Activated gamma-delta T cell treated with Interleukin-2 at 50 U/mL for 16 hours (primary cell): ENCODE measurements at regions not wholly inside any gene's neighbourhood (a gene's known extent, or its start where the extent isn't known, plus 50 kb on each side); places are given as distances from the start of the nearest gene placed in this dataset.

Experiments used
- DNase-seq: peaks from one replicate; pipeline ENCODE4 v3.0.0-alpha.2; 2020

DNA sequence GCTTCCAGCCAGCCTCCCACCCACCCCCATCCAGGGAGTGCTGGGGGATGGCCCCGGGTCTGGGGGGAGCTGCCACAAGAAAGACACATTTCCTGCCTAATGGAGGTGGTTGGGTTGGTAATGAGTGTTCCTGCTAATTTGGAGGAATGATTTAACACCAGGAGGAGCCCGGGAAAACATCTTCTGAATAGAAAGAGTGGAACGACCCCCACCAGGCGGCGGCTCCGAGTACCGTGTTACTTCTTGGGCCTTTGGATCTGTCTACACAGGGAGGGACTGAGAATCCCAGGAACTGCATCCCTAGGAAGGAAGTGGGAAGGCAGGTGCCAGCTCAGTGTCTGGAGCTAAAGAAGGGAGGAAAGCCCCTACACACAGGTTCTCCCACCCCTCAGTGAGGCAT lies 64.6 kb downstream of the TSPAN17 start:
- DNase-seq: no peak

DNA sequence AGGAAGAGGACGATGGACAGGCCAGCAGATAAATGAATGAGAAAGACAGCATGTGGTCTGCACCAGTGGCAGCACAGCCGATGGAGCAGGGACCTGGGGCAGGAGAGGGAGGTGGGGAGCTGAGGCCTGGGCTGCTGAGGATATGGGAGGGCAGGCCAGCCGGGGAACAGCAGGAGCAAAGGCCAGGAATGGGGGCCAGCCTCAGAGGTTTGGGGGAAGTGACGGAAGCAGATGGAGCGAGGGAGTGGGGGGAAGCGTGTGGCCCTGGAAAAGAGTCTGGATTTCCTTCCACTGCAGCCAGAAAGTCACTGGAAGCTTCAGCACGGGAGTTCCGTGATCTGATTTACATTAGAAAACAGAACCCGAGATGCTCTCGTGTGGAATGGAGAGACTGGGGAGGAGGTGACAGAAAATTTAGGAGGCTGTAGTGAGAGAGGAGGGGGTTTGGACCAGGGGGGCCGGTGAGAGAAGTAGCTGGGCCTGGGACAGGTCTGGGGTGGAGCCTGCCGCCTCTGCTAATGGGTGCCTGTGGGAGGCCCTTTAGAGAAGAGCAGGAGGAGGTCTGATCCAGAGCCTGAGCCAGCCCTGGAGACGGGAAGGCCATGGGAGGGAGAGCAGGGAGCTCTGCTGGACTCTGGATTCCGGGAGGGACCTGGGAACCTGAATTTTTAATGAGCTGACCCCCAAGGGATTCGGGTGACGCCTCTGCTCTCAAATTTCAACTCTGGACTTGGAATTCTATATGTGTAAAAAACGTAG lies 65.4 kb downstream of the TSPAN17 start:
- DNase-seq: no peak

DNA sequence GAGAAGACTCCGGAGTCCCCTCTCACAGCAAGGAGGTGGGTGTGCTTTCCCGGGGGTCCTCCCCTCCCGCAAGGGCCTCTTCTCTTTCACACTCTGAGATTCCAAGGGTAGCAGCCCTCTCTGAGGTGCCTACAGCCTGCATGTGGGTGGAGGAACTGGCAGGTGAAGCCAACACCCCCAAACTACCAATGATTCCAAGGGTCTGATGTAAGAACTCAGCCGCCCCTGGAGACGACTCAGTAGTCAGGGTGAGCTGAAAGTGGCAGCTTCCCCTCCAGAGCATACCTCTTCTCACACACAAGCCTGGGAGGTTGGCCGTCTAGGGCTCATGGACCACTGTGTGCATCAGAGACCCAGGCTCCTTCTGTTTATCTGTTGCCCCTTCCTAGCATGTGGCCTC lies 66.1 kb downstream of the TSPAN17 start:
- DNase-seq: no peak

DNA sequence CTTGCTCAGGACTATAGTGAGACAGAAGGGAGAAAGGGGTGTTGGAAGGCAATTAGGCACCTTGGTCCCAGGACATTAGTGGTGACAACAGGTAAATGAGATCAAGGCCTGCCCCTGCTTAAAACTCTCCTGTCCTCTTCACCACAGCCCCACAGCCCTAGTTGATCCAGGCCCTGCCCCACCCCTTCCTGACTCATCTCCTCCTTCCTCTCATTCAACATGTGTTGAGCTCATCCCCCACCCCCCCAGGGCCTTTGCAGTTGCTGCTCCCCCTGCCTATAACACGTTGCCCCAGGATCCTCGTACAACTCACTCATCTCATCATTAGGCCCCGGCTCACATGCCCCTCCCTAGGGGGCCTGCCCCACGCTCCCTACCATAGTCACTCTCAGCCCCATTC lies 66.8 kb downstream of the TSPAN17 start:
- no peak for DNase-seq

DNA sequence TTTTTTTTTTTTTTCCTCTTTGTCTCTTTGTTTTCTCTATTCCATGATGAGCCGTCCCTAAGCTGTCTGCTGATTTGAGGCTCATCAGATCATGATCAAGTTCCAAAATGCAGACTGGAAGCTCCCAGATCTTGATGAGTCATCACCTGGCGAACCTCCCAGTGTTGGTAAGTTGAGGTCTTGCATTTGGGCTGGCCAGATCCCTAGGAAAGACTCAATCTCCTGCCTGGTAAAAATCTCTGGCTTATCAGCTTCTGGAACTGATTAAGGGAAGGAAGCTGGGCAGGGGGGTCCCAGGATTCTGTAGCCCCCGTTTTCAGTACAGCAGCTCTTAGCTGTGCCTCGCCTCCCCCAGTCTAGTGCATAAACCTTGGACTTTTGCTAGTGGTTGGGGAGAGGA lies 69.0 kb downstream of the TSPAN17 start:
- DNase-seq: no peak

DNA sequence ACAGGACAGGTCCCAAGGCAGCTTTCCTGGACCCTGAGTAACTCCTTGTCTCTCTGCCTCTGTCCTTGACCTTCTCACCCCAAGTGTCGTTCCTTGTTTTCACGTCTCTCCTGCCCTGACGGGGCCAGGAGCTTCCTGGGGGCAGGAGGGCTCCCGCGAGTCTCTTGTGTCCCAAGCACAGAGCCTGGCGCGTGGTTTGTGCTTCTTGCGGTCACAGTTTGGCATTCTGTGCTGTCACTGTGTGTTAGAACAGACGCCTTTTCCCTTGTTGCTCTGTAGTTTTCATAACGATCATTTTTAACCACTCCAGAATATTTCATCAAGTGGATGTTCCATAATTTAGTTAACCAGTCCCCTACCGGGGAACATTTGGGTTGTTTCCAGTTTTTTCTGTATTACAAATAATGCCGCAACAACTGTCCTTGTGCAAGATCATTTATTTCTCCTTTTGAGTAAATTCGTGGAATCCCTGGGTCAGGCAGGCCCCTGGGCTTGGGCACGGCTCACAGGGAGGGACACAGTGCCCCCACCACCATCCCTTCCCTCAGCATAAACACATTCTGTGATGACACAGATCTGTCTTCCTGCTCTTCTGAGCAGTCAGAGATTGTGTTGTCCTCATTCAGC lies 71.9 kb downstream of the TSPAN17 start:
- DNase-seq: no peak

DNA sequence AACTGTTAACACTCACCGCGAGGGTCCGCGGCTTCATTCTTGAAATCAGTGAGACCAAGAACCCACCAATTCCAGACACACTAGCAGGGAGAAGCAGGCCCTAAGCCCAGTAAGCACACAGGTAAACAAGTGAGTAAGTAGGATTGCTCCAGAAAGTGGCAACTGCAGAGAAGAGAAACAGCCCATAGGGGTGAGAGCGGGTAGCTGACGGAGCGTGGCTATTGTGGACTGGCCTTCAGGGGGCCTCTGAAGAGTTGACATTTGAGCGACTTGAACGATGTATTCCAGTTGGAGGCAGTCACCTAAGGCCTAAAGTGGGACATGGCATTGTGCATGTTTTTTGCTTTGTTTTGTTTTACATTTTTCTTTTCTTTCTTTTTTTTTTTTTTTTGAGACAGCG lies 74.2 kb downstream of the TSPAN17 start:
- DNase-seq: no peak

DNA sequence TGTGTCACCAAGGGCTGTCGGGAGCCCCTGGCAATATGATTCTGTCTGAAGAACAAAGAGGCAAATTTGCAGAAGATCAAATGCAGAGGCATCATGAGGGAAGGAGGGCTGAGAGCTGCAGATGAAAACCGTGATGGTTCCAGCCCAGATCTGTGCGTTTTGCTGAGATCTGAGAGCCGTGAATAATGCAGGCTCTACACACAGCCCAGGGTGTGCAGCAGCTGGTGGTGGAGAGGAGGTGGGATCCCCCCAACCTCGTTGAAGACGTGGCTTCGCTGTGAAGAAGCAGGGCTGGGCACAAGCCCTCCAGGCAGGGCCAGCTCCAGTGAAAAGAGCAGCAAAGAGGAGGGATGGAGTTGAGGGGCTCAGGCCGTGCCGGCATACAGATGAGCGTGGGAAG lies 75.5 kb downstream of the TSPAN17 start:
- no peak for DNase-seq

DNA sequence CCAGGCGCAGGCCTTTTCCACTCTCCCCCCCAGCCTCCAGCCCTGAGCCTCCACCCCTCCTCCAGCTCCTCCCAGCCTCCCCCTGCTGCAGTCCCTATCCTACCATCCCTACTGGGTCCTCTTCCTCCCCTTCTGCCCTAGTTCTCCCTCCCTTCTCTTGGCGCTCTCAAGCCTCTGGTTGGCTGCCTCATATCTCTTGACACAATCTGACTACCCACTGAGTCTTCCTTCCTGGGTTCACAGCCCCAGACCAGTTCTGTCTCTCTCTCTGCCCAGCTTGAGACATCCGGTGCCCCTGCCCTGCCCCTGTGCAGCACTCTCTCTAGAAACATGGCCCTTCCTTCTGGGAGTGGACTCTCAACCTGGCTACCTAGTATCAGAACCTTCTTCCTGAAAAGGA lies 76.2 kb downstream of the TSPAN17 start:
- peak; percentile 13 for DNase-seq

DNA sequence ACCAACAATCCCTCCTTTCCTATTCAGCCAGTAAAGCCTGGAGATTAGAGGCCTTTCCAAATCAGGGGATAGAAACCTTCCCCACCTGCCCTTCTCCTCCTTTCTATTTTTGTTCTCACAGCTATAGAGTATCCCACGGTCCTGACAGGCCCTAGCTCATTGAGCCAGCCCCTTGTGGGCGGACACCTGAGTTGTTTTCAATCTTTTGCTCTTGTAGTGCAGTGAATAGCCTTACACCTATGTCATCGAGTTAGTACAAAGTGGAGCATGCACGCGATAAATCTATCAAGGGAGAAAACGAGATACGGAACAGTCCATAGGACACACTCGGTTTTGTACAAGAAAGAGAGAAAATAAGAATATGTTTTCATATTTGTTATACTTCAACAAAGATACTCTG lies 77.2 kb downstream of the TSPAN17 start:
- DNase-seq: no peak

DNA sequence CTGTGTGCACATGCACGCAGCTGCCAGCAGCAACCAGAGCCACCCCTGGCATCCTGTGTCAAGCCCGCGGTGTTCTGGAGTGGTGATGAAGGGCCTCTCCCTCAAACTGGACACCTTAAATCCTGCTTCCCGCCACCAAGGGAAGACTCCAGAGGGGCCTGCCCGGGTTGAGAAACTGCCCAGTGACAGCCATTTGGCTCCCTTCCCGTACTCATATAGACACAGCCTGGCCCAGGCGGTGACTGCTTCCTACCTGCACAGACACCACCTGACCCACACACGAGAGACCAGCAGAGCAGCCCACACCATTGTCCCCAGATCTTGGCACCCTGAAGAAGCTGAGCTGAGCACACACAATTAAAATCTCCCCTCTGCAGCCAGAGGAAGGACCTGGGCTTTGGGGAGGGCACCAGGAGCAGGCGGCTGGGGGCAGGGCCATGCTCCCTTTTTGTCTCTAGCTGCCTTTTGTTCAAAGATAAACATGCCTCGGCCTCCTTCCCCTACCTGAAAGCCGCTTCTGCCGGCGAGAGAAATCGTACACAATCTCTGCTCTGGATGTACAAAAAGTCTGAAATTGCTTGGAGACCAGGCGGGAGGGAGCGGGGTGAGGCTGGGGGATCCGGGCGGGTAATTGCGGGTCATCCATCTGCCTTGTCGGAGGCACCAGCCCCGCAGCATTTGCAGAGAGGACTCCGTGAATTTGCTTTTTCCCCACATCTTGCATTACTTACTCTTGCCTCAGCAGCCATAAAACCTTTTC lies 78.4 kb downstream of the TSPAN17 start:
- no peak for DNase-seq

DNA sequence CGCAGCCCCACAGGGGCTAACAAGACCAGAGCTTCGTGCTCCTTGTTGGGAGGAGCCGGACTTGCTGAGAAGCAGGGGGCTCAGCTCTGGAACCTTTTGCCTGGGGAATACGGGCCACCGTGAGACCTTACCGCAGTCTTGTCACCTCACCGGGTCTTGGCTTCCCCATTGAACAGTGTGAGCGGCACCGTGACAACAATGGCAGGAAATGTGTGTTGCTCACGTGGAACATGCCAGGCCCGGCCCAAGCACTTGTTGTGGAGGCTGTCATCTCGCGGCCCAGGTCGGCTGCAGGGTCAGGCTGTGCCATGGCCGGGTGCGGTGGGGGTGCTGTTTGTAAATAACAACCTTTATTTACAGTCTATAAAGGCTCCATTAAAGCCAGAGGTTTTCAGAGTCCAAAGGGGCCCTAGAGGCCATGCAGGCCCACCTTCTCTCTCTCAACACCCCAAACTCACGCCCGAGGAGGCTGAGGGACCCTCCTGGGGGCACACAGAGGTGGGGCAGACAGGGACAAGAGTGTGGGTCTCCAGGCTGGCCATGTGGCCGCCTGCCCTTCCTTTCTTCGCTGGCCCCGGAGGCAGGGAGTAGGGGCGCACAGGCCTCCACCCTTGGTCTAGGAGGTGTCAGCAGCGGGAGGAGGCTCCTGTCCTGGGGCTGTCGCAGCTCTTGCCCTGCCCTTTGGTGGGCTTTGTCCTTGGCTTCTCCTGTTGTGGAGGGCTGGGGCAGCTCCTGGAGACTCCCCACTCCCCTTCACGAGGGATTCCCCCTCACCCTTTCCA lies 79.7 kb downstream of the TSPAN17 start:
- DNase-seq: no peak

DNA sequence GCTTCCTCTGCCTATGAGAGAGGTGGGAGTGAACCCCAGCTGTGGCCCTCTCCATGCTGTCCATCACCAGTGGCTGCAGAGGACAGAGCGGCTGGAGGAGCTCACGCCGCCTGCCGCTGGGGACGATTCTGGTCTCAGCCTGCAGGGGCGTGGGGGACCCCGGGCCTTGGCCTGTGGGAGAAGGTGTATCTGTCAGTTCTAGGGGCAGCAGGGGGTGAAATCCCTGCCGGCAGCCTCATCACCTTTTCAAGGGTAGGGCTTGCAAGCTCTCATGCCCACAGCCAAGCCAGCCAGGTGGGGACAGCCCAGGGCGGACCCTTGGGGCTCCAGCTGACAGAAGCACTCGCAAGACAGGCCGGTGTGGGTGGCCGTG lies 80.2 kb downstream of the TSPAN17 start:
- no peak for DNase-seq

DNA sequence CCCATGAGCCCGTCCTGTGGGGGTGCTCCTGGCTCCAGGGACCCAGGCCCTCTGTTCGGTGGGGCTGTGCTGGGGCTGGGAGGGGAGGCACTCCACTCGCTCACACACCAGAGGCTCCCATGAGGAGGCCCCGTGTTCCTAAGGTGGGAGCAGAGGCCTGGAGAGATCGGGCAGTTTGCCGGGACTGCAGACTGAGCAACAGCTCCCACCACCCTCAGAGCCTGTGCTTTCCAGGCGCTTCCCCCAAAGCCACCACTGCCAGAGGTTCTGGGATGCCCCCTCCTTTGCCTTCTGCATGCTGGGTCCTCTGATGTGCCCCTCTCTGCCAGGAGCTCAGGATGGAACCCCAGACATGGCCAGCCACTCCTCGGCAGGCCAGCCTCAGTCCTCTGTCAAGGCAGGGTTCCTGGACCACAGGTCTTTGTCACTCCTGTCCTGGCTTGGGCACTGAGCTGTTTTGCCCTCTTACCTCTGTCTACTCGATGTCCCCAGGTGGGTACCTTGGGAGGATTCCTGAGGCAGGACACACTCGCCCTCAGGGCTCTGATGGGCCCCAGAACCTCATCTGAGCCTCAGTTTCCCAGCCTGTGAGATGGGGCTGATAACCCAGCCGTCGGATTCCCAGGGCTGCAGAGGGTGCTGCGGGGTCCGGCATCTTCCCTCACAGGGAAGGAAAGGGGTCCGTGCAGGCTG lies 80.8 kb downstream of the TSPAN17 start:
- DNase-seq: no peak

DNA sequence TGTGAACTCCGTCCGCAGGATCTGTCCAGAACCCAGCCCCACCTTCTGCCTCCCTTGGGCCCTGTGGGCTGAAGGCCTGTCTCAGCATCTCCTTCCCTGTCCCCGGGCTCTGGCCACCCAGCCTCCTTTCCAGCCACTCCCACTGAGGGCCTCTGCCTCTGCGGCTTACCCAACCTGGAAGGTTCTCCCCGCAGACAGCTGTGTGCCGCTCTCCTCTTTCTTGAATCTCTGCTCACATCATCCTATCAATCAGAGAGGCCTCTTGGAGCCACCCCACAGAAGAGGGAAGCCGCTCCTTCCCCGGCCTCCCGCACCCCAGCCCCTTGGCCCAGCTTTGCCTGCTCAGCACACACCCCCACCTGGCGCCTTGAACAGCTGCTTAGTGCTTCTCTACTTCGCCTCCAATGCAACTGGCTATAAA lies 81.5 kb upstream of the UNC5A start:
- DNase-seq: no peak

DNA sequence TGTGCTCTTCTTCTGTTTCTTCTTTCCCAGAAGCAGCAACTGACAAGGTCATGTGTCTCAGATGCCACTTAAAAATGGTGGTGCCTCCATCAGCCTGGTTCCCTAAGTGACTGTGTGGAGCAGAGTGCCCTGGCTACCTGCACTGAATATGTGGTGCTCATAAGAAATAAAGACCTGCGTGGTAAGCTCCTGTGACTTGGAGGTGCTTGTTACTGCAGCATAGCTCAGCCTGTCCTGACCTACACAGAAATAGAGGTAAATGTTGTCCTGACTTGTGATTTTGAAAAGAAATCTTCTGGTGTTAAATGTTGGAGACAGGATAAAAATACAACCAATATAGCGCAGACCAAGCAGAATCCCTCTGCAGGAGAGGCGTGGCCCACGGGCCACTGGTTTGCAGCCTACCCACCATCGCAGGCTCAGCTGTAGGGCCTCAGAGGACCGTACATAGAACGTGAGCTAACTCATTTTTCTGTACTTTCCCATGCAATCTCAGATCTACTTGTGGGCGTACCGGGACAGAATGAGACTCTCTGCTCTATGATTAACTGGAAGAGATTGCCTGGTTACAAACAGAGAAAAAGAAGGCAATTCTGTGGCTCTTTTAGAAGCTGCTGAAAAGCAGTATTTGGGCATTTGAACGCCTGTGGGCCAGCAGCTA lies 79.4 kb upstream of the UNC5A start:
- no peak for DNase-seq

DNA sequence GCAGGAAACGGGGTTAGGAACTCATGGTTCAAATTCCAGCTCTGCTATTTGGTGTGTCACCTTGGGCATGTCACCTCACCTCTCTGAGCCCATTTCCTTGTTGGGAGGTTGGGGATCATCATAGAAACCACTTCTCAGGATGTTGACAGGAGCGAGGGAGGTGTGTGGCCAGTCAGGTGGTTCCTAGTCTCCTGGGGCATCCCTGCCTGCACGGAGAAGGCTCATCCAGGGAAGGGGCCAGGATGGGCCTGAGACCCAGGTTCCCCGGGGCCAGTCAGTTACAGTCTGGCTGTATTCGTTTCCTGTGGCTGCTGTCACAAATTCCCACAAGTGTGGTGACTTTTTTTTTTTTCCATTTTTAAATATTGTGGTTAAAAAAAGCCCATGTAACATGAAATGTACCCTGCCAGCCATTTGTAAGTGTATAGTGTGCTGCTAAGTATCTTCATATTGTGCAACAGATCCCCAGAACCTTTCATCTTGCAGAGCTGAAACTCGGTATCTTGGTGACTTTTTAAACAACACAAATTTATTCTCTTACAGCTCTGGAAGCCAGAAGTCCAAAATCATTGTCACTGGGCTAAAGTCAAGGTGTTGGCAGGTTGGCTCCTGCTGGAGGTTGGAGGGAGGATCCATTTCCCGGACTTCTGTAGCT lies 78.7 kb upstream of the UNC5A start:
- DNase-seq: no peak

DNA sequence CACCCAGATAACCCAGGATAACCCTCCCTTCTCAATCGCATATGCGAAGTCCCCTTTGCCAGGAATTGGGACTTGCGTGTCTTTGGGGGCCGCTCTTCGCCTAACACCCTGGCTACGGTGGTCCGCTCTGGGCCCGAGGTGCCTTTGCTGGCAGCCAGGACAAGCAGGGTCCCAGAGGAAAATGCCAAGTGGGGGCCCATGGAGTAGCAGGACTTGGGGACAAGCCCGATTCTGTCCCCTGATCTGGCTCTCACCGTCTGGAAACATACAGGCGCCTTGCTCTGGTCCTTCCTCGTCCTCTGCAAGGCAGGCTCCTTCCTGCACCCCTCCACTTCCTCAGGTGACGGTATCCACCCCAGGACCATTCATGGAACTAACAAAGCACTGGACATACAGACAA lies 78.1 kb upstream of the UNC5A start:
- no peak for DNase-seq

DNA sequence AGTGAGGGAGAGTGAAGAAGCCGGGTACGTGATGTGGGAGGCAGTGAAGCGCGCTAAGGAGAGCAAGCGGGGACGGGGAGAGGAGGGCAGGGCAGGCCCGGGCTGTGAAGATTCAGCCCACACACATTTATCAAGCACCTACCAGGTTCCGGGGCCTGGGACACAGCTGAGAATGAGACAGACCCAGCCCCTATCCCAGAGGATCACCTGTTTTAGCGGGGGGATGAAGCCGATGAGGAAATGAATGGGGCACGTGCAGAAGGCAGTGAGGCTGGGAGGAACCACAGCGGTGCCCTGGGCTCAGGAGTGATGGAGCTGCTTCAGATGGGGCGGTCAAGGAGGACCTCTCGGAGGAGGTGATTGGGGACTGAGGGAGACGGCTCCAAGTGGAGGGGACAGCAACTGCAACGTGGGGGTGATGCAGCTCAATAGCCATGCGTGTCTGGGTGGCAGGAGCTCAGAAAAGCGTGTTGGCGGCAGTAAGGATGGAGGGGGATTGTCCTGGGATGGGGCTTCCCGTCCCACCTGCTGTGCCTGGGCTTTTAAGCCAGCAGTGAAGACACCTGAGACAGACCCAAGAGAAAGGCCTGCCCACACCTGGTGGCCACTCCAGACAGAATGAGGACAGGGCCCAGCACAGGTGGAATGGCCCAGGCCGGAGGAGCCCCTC lies 77.5 kb upstream of the UNC5A start:
- DNase-seq: no peak

DNA sequence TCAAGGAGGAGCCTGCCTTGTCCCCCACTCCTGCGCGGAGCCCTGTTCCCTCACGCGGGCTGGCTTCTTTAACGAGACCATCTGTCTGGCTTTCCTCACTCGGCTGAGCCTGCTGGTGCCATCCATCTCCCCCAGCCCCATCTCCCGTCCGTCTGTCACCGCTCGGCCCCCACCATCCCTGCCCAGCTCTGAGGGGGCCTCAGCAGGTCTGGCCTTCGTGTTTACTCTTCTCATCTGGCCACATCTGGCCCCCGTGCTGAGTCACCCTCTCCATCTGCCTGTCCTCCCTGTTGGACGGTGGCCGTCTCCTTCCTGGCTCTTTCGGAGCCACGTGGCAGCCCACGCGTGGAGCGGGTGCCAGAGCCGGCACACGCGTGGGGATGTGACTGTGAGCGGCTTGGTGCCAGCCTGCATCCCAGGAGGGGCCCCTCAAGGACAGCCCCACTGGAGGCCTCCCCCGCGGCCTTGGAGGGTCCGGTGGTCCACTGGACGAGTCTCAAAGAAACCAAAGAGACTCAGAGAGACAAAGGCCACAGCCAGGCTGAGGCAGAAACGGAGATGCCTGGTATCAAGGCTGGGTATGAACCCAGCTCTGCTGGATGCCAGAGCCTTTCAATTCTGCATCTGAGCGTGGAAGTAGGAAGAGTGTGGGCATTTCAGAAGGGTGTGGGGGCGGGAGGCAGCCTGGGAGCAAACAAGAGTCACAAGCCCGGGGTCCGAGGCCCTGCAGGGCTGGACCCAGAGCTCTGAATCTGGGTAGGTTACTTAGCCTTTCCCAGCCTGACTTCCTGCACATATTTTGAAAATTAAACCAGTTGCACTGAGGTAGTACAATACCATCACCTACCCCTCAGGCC lies 76.7 kb upstream of the UNC5A start:
- DNase-seq: no peak
